ENCODE measurements at regions not wholly inside any gene's neighbourhood (a gene's known extent, or its start where the extent isn't known, plus 50 kb on each side); places are given as distances from the start of the nearest gene placed in this dataset.

DNA sequence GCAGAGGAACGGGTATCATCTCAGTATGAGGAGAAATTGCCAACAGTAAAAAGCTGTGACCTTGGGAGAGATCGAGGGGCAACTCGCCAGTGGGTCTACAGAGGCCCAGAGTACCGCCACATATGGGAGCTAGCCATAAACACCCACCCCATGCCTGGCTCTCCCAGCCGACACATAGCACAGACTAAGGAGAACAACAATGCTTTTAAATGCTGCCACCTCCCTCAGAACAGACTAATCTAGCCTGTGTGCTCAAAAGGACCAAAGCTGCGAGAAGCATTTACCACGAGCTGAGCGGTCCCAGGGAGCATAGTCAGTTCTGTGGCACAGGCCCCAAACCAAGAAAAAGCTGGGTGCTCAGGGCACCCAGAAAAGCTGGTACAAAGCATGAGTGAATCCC is 73.3 kb downstream of the LSM5 start:
- Histone ChIP-seq H3K9me3 (ENCODE audit: control insufficient read depth in 1 of 2, insufficient read depth in 1 of 2, low read depth in 1 of 2, low read length in 2 of 2) (no peaks in the 10 kb centered on the region), H2AFZ (ENCODE audit: low read depth, low read length, poor library complexity, severe bottlenecking) (no peak overlapping the region), H3K4me2 (ENCODE audit: low read length) (no peak overlapping the region), H3K27me3 (ENCODE audit: insufficient read depth, low read length) (peaks cover 51% of the 10 kb centered on the region), H3K9me2 (ENCODE audit: insufficient read depth) (no peaks in the 10 kb centered on the region), H3K4me3 (replicated peaks in 1 of 2; ENCODE audit: low read depth in 1 of 2, low read length in 2 of 2) (no peak overlapping the region), H4K20me1 (ENCODE audit: insufficient read depth) (no peaks in the 10 kb centered on the region; the same call in 1 of the 2 replicates), H3K79me2 (ENCODE audit: insufficient read depth, low read length) (no peaks in the 10 kb centered on the region), H3K36me3 (ENCODE audit: control insufficient read depth in 1 of 2, insufficient read depth in 2 of 2, low read length in 2 of 2) (no peaks in the 10 kb centered on the region), H3K27ac (ENCODE audit: low read depth, low read length) (no peak overlapping the region), H3K4me1 (ENCODE audit: control insufficient read depth in 1 of 2, insufficient read depth in 2 of 2, low read length in 2 of 2) (no peaks in the 10 kb centered on the region), H3K9ac (ENCODE audit: low read length) (no peak overlapping the region)
- TF ChIP-seq POLR2AphosphoS5 (IDR thresholded peaks at IDR 0.05; ENCODE audit: low read depth, low read length), result no peak
- TF ChIP-seq, protein P1, sequence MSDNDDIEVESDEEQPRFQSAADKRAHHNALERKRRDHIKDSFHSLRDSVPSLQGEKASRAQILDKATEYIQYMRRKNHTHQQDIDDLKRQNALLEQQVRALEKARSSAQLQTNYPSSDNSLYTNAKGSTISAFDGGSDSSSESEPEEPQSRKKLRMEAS (IDR thresholded peaks at IDR 0.05), result no peak
- no peak for TF ChIP-seq ZFX (IDR thresholded peaks at IDR 0.05)
- no peak for TF ChIP-seq FOSL1 (IDR thresholded peaks at IDR 0.05; ENCODE audit: low read depth)
- no peak for TF ChIP-seq CBX3 (IDR thresholded peaks at IDR 0.05; ENCODE audit: low read depth)
- TF ChIP-seq, protein P2, sequence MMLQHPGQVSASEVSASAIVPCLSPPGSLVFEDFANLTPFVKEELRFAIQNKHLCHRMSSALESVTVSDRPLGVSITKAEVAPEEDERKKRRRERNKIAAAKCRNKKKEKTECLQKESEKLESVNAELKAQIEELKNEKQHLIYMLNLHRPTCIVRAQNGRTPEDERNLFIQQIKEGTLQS (IDR thresholded peaks at IDR 0.05), result no peak
- TF ChIP-seq EZH2 (IDR thresholded peaks at IDR 0.05), result no peak
- no peak for TF ChIP-seq EGR1 (IDR thresholded peaks at IDR 0.05; ENCODE audit: low read depth)
- TF ChIP-seq, protein P3, sequence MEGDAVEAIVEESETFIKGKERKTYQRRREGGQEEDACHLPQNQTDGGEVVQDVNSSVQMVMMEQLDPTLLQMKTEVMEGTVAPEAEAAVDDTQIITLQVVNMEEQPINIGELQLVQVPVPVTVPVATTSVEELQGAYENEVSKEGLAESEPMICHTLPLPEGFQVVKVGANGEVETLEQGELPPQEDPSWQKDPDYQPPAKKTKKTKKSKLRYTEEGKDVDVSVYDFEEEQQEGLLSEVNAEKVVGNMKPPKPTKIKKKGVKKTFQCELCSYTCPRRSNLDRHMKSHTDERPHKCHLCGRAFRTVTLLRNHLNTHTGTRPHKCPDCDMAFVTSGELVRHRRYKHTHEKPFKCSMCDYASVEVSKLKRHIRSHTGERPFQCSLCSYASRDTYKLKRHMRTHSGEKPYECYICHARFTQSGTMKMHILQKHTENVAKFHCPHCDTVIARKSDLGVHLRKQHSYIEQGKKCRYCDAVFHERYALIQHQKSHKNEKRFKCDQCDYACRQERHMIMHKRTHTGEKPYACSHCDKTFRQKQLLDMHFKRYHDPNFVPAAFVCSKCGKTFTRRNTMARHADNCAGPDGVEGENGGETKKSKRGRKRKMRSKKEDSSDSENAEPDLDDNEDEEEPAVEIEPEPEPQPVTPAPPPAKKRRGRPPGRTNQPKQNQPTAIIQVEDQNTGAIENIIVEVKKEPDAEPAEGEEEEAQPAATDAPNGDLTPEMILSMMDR (IDR thresholded peaks at IDR 0.05 in 2 of 3, conservative IDR thresholded peaks at IDR 0.05 in 1 of 3; ENCODE audit: borderline replicate concordance in 1 of 3, insufficient read depth in 1 of 3, low read depth in 2 of 3, low read length in 2 of 3), result no peak
- TF ChIP-seq POLR2A (IDR thresholded peaks at IDR 0.05; ENCODE audit: borderline replicate concordance, extremely low read depth, insufficient read depth, insufficient read length), result no peak
- no peak for TF ChIP-seq JUND (IDR thresholded peaks at IDR 0.05)
- no peak for TF ChIP-seq CEBPB (IDR thresholded peaks at IDR 0.05; ENCODE audit: low read depth)
- TF ChIP-seq EZH2phosphoT487 (IDR thresholded peaks at IDR 0.05; ENCODE audit: borderline replicate concordance), result no peak
- no peak for TF ChIP-seq SP1 (IDR thresholded peaks at IDR 0.05; ENCODE audit: low read depth)
- no peak for DNase-seq (ENCODE audit: low read depth, low spot score)
- intact Hi-C loops (cut with micrococcal nuclease), result no loop called here
- ChIA-PET POLR2A (no interaction called here), CTCF (no interaction called here), RAD21 (ENCODE audit: low non-redundant PET in 1 of 2, low total read pairs in 2 of 2, uncharacterized antibody in 2 of 2, unreplicated experiment in 2 of 2) (no interaction called here)
- BruUV-seq (replicated peaks), result no TSS peak
- no peak for ATAC-seq

All from HCT116 (cell line).